ENCODE measurements at regions not wholly inside any gene's neighbourhood (a gene's known extent, or its start where the extent isn't known, plus 50 kb on each side); places are given as distances from the start of the nearest gene placed in this dataset.
A peak's percentile ranks its signal among the peaks of the same experiment; 100 is the strongest.
"Not testable (repeated sequence)": the region's sequence is repeated elsewhere in the genome, so short reads cannot be mapped to it uniquely, and the experiment has no call there.

DNA sequence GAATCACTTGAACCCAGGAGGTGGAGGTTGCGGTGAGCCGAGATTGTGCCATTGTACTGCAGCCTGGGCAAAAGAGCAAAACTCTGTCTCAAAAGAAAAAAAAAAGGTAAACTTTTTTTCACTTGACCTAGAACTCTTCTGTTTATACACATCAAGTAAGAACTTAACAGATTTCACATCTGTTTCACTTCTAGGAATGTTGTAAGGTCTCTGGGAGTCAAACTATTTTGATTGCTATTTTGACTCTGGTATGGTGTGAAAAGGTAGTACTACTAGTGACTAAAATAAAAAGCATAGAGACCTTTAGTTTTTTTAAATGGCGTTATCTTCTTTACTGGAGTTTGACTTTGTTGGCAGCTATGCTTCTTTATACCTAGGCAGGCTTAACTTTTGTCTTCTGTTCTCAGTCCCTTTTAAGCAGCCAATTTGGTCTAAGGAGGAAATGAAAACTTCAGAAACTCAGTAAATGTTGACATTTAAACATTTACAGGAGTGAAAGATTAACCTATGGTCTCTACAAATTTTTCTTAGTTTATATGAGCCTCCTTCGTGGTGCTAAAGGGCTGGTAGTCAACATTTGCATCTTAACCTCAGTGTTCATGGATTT lies 84.7 kb downstream of the METTL2B start:
- not testable (repeated sequence) for DNase-seq (ENCODE audit: low read depth in 2 of 2)

DNA sequence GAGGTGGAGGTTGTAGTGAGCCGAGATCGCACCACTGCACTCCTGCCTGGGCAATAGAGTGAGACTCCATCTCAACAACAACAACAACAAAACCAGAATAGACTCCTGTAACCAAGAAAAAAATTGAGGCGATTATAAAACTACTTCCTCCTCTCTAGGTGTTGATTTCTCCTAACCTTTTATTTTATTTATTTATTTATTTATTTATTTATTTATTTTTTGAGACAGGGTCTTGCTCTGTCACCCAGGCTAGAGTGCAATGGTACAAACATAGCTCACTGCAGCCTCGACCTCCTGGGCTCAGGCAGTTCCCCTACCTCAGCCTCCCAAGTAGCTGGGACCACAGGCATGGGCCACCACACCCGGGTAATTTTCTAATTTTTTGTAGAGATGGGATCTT lies 86.2 kb downstream of the METTL2B start:
- not testable (repeated sequence) for DNase-seq (ENCODE audit: low read depth in 2 of 2)

DNA sequence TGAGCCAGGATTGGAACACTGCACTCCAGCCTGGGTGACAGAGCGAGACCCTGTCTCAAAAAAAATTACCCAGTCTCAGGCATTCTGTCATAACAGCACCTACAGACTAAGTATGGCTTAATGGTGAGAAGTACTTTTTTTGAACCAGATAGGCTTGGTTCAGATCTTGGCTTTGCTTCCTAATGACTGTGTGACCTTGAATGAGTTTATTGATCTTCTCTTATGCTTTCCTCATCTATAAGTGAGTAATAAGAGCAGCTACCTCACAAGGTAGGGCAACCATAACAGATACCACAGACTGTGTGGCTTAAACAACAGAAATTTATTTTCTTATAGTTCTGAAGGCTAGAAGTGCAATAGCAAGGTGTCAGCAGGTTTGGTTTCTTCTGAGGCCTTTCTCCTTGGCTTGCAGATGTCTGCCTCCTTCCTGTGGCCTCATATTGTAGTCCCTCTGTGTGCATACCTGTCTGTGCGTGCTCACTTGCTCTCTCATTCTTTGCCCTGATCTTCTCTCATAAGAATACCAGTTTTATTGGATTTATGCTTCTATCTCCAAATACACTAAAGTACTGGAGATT lies 87.7 kb downstream of the METTL2B start:
- not testable (repeated sequence) for DNase-seq (ENCODE audit: low read depth in 2 of 2)

DNA sequence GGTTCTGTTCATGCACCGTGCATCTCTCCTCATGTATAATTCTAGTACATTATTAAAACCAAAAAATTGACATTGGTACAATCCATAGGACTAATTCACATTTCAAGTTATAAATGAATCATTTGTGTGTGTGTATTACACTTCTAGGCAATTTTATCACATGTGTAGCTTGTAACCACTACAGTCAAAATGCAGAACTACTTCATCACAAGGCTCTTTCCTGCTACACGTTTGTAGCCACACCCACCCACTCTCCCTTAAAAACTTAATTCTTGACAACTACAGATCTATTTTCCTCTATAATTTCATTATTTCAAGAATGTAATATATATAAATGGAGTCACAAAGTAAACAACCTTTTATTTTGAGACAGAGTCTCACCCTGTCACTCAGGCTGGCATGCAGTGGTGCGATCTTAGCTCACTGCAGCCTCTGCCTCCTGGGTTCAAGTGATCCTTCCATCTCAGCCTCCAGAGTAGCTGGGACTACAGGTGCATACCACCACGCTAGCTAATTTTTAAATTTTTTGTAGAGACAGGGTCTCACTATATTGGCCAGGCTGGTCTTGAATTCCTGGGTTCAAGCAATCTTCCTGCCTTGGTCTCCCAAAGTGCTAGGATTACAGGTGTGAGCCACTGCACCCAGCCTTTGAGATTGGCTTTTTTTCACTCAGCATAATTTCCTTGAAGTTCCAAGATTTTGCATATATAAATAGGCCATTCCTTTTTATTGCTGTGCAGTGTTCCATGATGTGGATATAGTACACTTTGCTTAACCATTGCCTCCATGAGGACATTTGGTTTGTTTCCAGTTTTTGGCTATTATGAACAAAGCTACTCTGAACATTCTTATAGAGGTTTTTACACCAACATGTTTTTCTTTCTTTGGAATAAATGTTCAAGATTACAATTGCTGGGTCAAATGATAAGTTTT lies 88.7 kb downstream of the METTL2B start:
- not testable (repeated sequence) for DNase-seq (ENCODE audit: low read depth in 2 of 2)

GRCh38 chr7:128575277-128575676 lies 96.8 kb upstream of the GARIN1A start:
- not testable (repeated sequence) for DNase-seq (ENCODE audit: low read depth in 2 of 2)

- DNase-seq (ENCODE audit: low read depth in 2 of 2), result not testable (repeated sequence)
Observed at GRCh38 chr7:128576953-128577352, 95.1 kb upstream of the GARIN1A start.

DNA sequence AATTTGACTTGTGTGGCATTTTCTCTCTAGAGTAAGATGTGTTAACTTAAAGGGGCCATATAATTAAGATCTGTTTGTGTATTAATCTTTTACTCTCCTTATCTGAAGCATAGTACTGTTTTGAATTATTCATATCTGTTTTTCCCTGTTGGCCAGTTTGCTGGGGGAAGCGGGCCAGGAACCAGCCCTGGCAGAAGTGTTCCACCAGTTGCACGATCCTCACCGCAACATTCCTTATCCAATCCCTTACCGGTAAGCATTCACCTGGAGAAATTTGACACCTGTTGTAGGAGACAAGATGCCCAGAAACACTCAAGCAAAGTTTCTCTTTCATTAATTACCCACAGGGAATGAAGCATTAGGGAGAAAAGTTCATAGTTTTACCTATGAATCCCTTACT lies 92.2 kb upstream of the GARIN1A start:
- DNase-seq (ENCODE audit: low read depth in 2 of 2), result not testable (repeated sequence)

DNA sequence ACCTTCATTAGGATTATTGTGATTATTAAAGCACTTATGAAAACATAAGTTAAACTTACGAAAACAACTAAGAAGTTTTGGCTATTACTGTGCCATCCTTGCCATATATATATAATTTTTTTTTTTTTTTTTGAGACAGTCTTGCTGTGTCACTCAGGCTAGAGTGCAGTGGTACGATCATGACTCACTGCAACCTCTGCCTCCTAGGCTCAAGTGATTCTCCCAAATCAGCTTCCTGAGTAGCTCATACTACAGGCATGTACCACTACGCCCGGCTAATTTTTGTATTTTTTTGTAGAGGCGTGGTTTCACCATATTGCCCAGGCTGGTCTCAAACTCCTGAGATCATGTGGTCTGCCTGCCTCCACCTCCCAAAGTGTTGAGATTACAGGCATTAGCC lies 91.0 kb upstream of the GARIN1A start:
- DNase-seq (ENCODE audit: low read depth in 2 of 2), result not testable (repeated sequence)

DNA sequence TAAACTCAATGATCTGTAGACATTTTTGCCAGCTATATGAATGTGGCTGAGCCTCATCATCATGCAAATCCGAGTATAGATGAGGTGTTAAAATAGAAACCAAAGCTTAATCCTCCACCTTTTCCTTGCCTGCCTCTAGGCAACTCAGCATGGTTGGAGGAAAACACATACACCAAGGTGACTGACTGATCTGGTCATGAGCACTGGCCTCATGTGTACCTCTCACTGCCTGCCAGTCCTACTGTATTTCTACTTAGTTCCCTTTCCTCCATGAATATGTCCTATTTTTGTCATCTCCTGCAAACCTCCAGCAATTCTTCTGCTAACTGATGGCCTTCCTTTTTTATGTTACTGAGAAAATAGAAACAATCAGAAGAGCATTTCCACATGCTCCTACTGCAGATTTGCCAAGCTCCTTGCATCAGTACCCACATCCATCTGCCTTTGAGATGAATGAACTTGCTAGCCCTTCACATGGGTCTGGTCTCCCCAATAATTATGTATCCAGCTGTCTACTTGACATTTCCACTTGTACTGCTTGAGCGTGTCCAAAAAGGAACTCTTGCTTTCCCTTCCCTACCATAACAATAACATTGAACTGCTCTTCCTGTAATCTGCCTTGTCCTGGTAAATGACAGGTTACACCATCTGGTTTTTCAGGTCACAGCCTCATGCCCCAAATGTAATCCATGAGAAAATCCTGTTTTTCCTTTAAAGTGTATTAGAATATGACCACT lies 90.1 kb upstream of the GARIN1A start:
- DNase-seq (ENCODE audit: low read depth in 2 of 2), result not testable (repeated sequence)

GRCh38 chr7:128586715-128587114 lies 85.4 kb upstream of the GARIN1A start:
- DNase-seq (ENCODE audit: low read depth in 2 of 2), result not testable (repeated sequence)

DNA sequence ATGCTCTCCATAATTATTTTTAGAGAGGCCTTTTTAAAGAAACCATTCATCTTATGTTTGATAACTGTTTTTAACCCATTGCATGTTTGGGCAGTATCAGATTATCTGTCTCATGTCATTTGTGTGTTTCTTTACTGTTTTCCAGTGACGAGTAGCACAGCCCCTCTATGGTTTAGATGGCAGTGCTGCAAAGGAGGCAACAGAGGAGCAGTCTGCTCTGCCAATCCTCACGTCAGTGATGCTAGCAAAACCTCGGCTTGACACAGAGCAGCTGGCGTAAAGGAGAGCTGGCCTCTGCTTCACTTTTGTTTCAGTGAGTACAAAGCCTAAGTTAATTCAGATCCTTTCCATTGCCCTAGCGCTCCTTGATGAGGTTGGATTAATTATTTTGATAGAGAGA lies 80.4 kb upstream of the GARIN1A start:
- DNase-seq (ENCODE audit: low read depth in 2 of 2), result no peak

DNA sequence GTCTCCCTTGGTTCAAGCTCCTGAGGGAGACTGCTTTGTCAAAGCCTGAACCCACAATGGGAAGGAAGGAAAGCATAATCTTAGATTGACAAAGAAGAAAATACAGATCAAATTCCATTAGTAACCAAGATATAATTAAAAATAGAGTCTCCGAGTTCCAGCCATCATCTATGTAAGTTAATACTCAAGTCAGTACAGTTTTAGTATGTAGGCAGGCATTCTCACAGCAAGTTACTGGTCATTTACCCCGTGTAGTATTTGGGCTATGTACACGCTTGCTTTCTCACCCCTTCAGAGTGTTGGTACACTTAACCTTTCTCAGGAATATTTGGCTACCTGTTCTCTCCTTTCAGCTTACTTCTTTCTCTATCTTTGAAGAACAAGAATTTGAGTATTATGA lies 79.9 kb upstream of the GARIN1A start:
- DNase-seq (ENCODE audit: low read depth in 2 of 2), result not testable (repeated sequence)

- not testable (repeated sequence) for DNase-seq (ENCODE audit: low read depth in 2 of 2)
Observed at GRCh38 chr7:128594061-128594460, 78.0 kb upstream of the GARIN1A start.

GRCh38 chr7:128596336-128597128 lies 75.6 kb upstream of the GARIN1A start:
- not testable (repeated sequence) for DNase-seq (ENCODE audit: low read depth in 2 of 2)

GRCh38 chr7:128598946-128599345 lies 73.1 kb upstream of the GARIN1A start:
- DNase-seq (ENCODE audit: low read depth in 2 of 2), result not testable (repeated sequence)

GRCh38 chr7:128608678-128609421 lies 63.2 kb upstream of the GARIN1A start:
- DNase-seq (ENCODE audit: low read depth in 2 of 2), result peak in 1 of 2 donors; percentile 27

GRCh38 chr7:128613366-128613765 lies 58.7 kb upstream of the GARIN1A start:
- not testable (repeated sequence) for DNase-seq (ENCODE audit: low read depth in 2 of 2)

DNA sequence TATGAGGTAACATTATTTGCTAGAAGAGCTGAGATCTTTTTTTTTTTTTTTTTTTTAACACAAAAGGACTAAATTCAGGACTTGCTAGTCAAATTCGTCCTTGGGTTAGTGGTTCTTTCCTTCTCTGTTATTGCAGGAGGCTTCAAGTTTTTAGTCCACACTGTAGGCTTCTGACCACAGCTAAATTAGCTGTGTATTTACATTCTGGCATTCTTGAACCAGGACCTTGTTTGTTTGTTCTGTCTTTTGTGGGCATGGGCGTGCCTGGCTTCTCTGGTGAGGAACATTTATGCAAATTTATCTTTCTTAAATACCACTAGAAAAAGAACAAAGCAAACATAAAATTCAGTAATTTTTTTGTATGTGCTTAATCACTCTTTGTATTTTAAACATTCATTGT lies 57.3 kb upstream of the GARIN1A start:
- DNase-seq (ENCODE audit: low read depth in 2 of 2), result not testable (repeated sequence)

DNA sequence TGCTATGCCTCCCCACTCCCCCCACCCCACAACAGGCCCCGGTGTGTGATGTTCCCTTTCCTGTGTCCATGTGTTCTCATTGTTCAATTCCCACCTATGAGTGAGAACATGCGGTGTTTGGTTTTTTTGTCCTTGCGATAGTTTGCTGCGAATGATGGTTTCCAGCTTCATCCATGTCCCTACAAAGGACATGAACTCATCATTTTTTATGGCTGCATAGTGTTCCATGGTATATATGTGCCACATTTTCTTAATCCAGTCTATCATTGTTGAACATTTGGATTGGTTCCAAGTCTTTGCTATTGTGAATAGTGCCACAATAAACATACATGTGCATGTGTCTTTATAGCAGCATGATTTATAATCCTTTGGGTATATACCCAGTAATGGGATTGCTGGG lies 55.3 kb upstream of the GARIN1A start:
- not testable (repeated sequence) for DNase-seq (ENCODE audit: low read depth in 2 of 2)
